ENCODE measurements at regions not wholly inside any gene's neighbourhood (a gene's known extent, or its start where the extent isn't known, plus 50 kb on each side); places are given as distances from the start of the nearest gene placed in this dataset.

DNA sequence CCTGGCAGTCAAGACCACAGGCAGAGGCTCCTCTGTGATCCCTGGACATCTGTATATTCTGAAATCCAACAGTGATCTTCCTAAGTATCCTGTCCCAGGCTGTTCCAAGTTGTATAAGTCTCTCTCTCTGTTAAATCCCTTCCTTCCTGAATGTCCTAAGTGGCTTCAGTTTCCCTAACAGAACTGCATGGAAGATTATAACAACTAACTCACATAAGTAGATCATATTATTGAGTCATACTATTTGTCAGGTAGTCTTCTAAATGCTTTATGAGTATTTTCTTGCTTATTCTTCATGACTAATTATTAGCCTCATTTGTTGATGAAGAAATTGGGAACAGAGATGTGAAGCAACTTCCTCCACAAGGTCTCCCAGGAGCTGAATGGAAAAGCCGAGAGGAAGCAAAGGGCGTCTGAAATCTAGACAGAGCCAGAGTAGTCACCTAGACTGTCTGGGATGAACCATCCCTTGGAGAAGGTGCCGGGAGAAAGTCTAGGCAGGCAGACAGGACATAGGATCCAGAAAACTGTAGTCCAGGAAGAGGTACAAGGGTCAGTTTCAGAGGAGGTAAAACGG lies 93.2 kb upstream of the FAT3 start:
- TF ChIP-seq EP300 (IDR thresholded peaks at IDR 0.05; ENCODE audit: borderline replicate concordance) (no peak), CREB1 (IDR thresholded peaks at IDR 0.05; ENCODE audit: low read depth) (no peak), TEAD4 (IDR thresholded peaks at IDR 0.05) (no peak), FOXM1 (IDR thresholded peaks at IDR 0.05; ENCODE audit: borderline replicate concordance, low read depth) (no peak), EGR1 (IDR thresholded peaks at IDR 0.05) (no peak), RAD21 (IDR thresholded peaks at IDR 0.05; ENCODE audit: low read depth) (no peak), TAF1 (IDR thresholded peaks at IDR 0.05; ENCODE audit: low read depth) (no peak), TCF12 (IDR thresholded peaks at IDR 0.05; ENCODE audit: low read depth) (no peak)
- TF ChIP-seq, protein P1, sequence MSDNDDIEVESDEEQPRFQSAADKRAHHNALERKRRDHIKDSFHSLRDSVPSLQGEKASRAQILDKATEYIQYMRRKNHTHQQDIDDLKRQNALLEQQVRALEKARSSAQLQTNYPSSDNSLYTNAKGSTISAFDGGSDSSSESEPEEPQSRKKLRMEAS (IDR thresholded peaks at IDR 0.05): no peak

GRCh38 chr11:92130421-92130831 lies 94.2 kb upstream of the FAT3 start:
- TF ChIP-seq RAD21 (IDR thresholded peaks at IDR 0.05; ENCODE audit: low read depth) (no peak), YY1 (IDR thresholded peaks at IDR 0.05; ENCODE audit: low read depth) (no peak), ZBTB7A (IDR thresholded peaks at IDR 0.05; ENCODE audit: low read depth) (no peak), TCF12 (IDR thresholded peaks at IDR 0.05; ENCODE audit: low read depth) (no peak), USF1 (IDR thresholded peaks at IDR 0.05) (no peak), CEBPB (IDR thresholded peaks at IDR 0.05) (no peak), CREB1 (IDR thresholded peaks at IDR 0.05; ENCODE audit: low read depth) (no peak), FOXM1 (IDR thresholded peaks at IDR 0.05; ENCODE audit: borderline replicate concordance, low read depth) (no peak), TEAD4 (IDR thresholded peaks at IDR 0.05) (no peak), EP300 (IDR thresholded peaks at IDR 0.05; ENCODE audit: borderline replicate concordance) (no peak), NFIC (IDR thresholded peaks at IDR 0.05) (no peak)
- TF ChIP-seq, protein P2, sequence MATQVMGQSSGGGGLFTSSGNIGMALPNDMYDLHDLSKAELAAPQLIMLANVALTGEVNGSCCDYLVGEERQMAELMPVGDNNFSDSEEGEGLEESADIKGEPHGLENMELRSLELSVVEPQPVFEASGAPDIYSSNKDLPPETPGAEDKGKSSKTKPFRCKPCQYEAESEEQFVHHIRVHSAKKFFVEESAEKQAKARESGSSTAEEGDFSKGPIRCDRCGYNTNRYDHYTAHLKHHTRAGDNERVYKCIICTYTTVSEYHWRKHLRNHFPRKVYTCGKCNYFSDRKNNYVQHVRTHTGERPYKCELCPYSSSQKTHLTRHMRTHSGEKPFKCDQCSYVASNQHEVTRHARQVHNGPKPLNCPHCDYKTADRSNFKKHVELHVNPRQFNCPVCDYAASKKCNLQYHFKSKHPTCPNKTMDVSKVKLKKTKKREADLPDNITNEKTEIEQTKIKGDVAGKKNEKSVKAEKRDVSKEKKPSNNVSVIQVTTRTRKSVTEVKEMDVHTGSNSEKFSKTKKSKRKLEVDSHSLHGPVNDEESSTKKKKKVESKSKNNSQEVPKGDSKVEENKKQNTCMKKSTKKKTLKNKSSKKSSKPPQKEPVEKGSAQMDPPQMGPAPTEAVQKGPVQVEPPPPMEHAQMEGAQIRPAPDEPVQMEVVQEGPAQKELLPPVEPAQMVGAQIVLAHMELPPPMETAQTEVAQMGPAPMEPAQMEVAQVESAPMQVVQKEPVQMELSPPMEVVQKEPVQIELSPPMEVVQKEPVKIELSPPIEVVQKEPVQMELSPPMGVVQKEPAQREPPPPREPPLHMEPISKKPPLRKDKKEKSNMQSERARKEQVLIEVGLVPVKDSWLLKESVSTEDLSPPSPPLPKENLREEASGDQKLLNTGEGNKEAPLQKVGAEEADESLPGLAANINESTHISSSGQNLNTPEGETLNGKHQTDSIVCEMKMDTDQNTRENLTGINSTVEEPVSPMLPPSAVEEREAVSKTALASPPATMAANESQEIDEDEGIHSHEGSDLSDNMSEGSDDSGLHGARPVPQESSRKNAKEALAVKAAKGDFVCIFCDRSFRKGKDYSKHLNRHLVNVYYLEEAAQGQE (IDR thresholded peaks at IDR 0.05; ENCODE audit: low read depth): no peak
- TF ChIP-seq, protein P1 (IDR thresholded peaks at IDR 0.05): no peak

- TF ChIP-seq USF1 (IDR thresholded peaks at IDR 0.05) (no peak), TEAD4 (IDR thresholded peaks at IDR 0.05) (no peak), CEBPB (IDR thresholded peaks at IDR 0.05) (no peak), RAD21 (IDR thresholded peaks at IDR 0.05; ENCODE audit: low read depth) (no peak), NFIC (IDR thresholded peaks at IDR 0.05) (no peak), EGR1 (IDR thresholded peaks at IDR 0.05) (no peak), CREB1 (IDR thresholded peaks at IDR 0.05; ENCODE audit: low read depth) (no peak), YY1 (IDR thresholded peaks at IDR 0.05; ENCODE audit: low read depth) (no peak)
- TF ChIP-seq, protein P1 (IDR thresholded peaks at IDR 0.05): no peak
Observed at GRCh38 chr11:92129811-92130210, 94.8 kb upstream of the FAT3 start.

DNA sequence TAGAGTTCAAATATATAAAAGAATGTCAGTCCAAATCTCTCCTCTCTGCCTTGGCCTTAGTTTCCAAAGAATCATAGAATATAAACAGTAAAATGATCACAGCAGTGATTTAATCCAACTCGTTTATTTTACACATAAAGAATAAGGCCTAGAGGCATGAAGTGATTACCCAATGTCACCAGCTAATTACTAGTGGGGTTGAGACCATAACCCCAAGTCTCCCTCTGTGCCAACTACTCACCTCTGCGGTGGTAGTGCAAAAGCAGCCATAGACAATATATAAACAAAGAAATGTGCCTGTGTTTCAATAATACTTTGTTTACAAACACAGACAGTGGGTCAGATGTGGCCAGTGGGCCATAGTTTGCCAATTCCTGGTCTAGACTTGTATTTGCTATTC lies 96.6 kb upstream of the FAT3 start:
- TF ChIP-seq ZBTB7A (IDR thresholded peaks at IDR 0.05; ENCODE audit: low read depth): no peak
- no peak for TF ChIP-seq EGR1 (IDR thresholded peaks at IDR 0.05)
- TF ChIP-seq CEBPB (IDR thresholded peaks at IDR 0.05): no peak
- TF ChIP-seq USF1 (IDR thresholded peaks at IDR 0.05): no peak
- no peak for TF ChIP-seq NFIC (IDR thresholded peaks at IDR 0.05)
- TF ChIP-seq TAF1 (IDR thresholded peaks at IDR 0.05; ENCODE audit: low read depth): no peak
- no peak for TF ChIP-seq TCF12 (IDR thresholded peaks at IDR 0.05; ENCODE audit: low read depth)
- TF ChIP-seq, protein P2 (IDR thresholded peaks at IDR 0.05; ENCODE audit: low read depth): no peak
- TF ChIP-seq, protein P1 (IDR thresholded peaks at IDR 0.05): no peak
- TF ChIP-seq EP300 (IDR thresholded peaks at IDR 0.05; ENCODE audit: borderline replicate concordance): no peak
- no peak for TF ChIP-seq CREB1 (IDR thresholded peaks at IDR 0.05; ENCODE audit: low read depth)
- no peak for TF ChIP-seq RAD21 (IDR thresholded peaks at IDR 0.05; ENCODE audit: low read depth)

DNA sequence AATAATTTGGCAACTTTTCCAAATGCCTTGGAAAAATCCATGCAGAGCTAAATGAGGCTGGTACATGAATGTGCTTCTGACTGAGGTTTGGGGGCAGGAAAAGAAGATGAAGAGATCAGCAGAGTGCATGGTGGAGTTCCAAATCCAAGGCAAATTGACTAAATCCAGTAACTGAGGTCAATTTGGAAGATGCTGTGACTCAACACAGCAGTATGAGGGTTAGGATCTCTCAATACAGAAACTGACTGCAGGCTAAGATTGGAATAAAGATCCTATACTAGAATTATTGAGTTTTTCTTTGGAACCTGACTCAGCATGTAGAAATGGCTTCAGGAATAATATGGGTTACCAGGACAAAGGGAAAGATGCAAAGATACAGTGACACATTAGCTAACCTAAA lies 99.3 kb upstream of the FAT3 start:
- no peak for TF ChIP-seq TEAD4 (IDR thresholded peaks at IDR 0.05)
- TF ChIP-seq, protein P2 (IDR thresholded peaks at IDR 0.05; ENCODE audit: low read depth): no peak
- TF ChIP-seq TCF12 (IDR thresholded peaks at IDR 0.05; ENCODE audit: low read depth): no peak
- no peak for TF ChIP-seq NFIC (IDR thresholded peaks at IDR 0.05)
- no peak for TF ChIP-seq ZBTB7A (IDR thresholded peaks at IDR 0.05; ENCODE audit: low read depth)
- no peak for TF ChIP-seq TAF1 (IDR thresholded peaks at IDR 0.05; ENCODE audit: low read depth)
- TF ChIP-seq USF1 (IDR thresholded peaks at IDR 0.05): no peak
- TF ChIP-seq CEBPB (IDR thresholded peaks at IDR 0.05): no peak
- no peak for TF ChIP-seq FOXM1 (IDR thresholded peaks at IDR 0.05; ENCODE audit: borderline replicate concordance, low read depth)
- TF ChIP-seq, protein P1 (IDR thresholded peaks at IDR 0.05): no peak
- TF ChIP-seq EP300 (IDR thresholded peaks at IDR 0.05; ENCODE audit: borderline replicate concordance): no peak
- TF ChIP-seq EGR1 (IDR thresholded peaks at IDR 0.05): no peak
- TF ChIP-seq CREB1 (IDR thresholded peaks at IDR 0.05; ENCODE audit: low read depth): no peak
- TF ChIP-seq RAD21 (IDR thresholded peaks at IDR 0.05; ENCODE audit: low read depth): no peak
- no peak for TF ChIP-seq YY1 (IDR thresholded peaks at IDR 0.05; ENCODE audit: low read depth)

All from Ishikawa (cell line).